GM18868 (cell line): ENCODE measurements at regions not wholly inside any gene's neighbourhood (a gene's known extent, or its start where the extent isn't known, plus 50 kb on each side); places are given as distances from the start of the nearest gene placed in this dataset.
A peak's percentile ranks its signal among the peaks of the same experiment; 100 is the strongest.

Experiments used
- ATAC-seq: cut with Tn5 transposase; IDR thresholded peaks from one replicate; pipeline ENCODE4 v1.9.1; 2021; ENCODE audit warnings: mild to moderate bottlenecking, moderate library complexity; ENCODE audit not compliant: unreplicated experiment

DNA sequence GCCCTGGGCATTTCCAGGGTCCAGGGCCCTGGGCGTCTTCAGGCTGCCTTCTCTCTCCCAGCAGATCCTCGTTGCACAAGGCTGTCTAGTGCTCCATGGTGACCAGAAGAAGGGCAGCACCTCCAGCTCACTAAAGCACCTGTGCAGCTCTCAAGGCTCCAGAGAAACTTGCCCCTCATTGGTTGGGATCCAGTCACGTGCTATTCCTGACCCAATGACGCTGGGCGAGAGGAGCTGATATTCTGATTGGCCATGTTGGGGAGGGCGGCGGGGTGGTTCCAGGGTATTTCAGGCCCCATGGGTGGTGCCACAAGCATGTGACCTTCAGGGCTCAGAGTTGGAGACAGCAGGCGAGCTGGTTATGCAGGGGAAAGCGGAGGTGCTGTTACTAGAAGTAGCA, 309.1 kb downstream of the TOX3 start:
- no peak for ATAC-seq

- no peak for ATAC-seq
Measured at GRCh38 chr16:52235186-52235585, 311.8 kb downstream of the TOX3 start.

- no peak for ATAC-seq
Measured at GRCh38 chr16:52234626-52235025, 312.3 kb downstream of the TOX3 start.

GRCh38 chr16:52229471-52229870, 317.5 kb downstream of the TOX3 start:
- no peak for ATAC-seq

- no peak for ATAC-seq
Measured at GRCh38 chr16:52227851-52228250, 319.1 kb downstream of the TOX3 start.

DNA sequence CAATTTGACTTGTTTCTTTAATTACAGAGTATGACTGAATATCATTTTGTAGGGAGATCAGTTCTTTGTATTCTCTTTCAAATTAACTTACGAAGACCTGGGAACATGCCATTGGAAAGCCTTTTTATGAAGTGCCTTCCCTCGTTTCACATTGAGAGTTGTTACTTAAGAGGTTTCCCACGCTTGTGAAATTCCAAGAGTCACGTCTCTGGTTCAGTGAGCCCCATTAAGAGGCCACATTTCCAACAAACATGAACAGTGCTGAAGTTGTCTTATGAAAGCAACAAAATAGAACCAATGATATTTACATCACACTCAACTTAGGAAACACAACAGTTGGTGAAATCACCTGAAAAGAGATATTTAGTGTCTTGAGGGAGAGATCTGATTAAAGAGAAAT, 334.1 kb downstream of the TOX3 start:
- ATAC-seq: no peak

GRCh38 chr16:52209227-52209626, 337.7 kb downstream of the TOX3 start:
- no peak for ATAC-seq

DNA sequence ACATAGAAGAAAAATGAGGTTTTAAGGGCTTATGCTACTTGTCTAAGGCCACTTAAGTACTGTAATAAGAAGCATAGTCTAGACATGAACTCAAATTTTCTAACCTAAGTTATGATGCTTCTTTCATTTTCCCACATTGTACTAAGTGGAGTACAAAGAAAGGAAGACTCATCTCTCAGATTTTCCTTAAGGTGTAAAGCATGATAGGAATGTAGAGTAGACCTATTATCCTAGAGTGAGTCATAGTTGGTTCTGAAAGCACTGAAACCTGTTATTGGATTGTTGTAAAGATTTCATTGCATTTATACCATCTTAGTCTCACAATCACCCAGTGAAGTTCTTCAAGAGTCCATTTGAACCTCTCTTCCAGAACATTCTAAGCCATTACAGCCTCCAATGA, 343.8 kb downstream of the TOX3 start:
- ATAC-seq: no peak

- ATAC-seq: no peak
Measured at GRCh38 chr16:52193441-52193840, 353.5 kb downstream of the TOX3 start.

DNA sequence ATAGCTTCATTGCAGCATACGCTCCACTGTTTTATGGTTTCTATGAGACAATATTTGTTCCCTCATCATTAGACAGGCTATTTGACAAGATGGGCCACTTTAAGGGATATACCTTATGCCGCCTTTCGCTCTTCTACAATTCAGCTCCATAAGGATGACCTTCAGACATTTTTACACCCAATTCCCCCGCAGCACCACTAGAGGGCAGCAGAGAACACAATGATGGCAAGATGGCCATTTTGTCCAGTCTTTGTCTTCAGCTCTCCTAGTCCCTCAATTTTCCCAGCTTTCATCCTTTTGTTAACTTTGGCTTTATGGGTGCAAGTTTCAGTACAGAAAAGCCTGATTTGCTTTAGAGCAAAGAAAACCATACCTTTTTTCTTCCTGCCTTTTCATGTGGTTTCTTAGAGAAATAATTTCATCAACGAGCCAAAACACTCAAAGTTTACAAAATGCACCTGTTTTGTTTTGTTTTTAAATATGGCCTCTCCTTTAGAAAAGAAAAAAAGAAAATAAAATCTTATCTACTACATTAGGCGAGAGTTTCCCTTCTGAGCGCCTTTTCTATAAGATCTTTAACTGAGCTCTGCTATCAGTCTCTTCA, 355.3 kb downstream of the TOX3 start:
- peak; percentile 77 for ATAC-seq

DNA sequence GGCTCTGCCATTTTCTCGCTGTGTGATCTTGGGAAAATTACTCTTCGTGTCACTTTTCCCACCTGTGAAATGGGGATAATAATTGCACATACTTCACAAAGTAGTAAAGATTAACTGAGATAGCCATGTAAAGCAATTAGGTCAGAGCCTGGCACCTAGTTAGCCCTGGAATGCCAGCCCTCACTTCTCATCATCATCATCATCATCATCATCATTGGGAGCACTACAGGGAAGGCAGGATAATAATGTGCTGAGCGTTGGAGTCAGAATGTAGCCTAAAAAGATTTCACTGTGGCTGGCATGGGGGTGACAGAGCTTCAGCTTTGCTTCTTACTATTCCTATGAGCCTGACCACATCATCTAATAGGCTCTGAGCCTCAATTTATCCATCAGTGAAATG, 362.6 kb downstream of the TOX3 start:
- ATAC-seq: no peak

DNA sequence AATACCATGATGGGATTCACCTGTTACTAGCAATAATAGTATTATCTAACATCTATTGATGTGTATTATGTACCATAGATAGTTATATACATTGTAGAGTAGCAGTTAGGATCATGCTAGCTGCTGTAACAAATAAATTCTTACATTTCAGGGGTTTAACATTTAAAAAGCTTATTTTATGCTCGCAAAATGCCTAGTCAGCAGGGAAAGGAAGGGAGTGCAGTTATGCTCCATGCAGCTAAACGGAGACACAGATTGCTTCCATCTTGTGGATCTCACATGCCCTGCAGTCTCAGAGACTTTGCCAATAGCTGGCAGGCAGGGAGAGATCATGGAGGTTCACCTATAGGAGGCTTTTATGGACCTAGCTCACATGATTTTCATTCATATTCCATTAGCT, 364.1 kb downstream of the TOX3 start:
- no peak for ATAC-seq

DNA sequence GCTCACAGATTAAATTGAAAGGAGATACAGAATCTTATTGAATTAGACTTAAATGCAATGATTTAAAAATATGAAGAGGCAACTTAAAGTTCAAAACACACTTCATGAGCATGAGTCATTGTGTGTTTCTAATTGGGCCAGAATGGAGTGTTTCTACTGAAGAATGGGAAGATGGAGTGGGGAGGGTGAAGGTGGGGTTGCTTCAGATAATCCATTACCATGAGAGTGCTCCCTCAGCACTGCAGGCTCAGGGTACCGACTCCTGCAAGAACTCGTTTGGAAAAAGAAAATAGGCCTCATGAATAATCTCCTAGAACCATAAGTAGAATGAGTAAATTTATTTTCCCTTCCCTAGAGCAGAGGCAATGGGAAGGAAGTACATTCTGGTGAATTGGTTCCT, 372.8 kb downstream of the TOX3 start:
- ATAC-seq: no peak

DNA sequence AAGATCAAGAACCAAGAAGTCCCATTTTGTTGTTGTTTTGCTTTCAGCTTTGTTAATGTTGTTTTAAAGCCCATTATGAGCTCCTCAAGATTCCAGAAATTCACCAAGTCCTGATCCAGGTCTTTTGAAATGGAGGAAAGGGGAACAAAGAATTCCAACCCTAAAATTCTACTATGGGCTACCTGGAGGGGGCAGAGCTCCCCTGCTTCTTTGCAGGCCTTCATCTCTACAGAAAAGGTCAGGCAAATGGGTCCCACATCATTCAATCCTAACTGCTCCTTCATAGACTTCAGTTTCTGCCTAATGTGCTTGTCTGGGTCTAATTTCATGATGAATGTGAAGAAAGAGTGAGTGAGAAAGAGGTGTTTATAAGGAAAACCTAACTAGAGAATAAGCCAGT, 375.5 kb downstream of the TOX3 start:
- no peak for ATAC-seq

DNA sequence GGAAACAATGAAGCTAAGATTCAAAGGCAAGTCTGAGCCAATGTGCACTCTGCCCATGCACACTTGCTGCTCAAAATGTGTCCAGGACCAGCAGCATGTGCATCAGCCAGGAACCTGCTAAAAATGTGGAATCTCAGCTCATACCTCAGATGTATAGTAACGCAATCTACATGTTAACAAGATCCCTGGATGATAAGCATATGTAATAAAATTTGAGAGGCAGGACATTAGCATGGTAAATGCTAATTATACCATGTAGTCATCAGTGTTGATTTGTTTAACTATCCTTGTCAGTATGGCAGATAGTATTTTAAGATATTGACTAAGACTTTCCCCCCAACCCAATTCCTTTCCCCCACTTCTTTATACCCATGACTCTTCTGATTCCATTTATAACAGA, 379.6 kb downstream of the TOX3 start:
- no peak for ATAC-seq

DNA sequence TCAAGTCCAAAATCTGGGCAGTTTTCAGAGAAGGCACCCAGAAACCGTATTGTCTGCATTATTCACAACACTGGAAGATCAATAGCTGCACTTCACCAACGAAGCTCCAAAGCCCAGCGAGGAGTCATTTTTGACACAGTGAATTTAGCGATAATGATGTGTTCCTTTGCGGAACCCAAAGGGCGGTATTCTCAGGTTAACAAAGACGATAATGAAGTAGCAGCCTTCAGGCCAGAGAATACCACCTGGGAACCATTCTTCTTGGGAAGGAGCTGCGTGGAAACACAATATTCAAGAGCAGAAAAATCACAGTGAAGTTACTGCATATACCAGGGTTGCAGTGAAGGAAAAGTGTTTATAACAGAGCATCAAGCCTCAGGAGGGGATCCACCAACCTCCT, 381.0 kb downstream of the TOX3 start:
- no peak for ATAC-seq

- no peak for ATAC-seq
Measured at GRCh38 chr16:52149003-52149402, 397.9 kb downstream of the TOX3 start.

DNA sequence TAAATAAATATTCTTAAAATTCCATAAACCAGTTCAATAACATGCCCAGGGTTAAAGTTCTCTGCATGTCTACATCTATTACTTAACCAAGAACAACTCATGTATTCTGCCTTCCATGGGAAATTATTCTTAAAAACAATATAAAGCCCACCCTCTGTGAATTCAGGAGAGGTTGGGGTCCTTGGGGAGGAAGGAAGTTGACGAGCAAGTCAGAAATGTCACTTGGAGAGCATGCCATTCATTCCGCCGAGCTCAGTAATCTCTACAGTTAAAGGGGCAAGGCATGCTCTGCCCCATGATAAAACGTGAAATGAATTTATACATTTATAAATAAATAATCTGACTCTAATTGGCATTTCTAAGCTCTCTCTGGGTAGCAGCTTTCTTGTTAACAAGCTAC, 405.1 kb downstream of the TOX3 start:
- no peak for ATAC-seq

DNA sequence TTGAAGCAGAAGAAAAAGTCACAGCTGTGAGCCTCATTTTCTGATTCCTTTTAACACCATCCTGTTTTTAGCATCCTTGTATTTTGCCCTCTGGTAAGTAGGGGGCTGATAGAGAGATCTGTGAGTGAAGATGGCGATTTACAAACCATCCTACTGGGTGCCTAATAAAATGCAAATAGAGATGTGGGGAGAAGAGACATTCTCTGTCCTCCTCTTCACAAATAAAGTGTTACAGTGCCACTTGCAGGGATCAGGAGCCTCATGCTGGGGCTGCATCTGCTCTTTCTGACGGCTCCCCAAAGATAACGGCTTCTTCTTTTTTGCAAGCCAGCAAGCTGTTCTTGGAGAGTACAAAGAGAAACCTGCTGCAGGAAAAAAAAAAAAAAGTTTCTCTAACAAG, 418.6 kb downstream of the TOX3 start:
- no peak for ATAC-seq

DNA sequence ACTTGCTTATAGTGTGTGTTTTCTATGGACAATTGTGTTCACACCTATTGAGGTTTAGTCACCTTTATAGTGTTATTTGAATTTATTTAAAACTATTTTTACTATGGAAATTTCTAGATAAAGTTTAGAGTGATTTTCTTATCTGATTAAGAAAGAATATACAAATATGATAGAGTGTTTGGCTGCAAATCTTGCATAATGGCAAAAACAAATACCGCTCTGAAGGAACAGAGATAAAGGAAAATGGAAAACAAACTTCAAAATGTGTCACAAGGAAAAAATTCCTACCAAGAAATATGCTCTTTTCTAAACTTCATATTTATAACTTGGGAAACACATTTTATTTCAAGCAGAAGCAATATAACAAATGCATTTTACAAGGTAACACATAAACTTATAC, 423.1 kb downstream of the TOX3 start:
- no peak for ATAC-seq

DNA sequence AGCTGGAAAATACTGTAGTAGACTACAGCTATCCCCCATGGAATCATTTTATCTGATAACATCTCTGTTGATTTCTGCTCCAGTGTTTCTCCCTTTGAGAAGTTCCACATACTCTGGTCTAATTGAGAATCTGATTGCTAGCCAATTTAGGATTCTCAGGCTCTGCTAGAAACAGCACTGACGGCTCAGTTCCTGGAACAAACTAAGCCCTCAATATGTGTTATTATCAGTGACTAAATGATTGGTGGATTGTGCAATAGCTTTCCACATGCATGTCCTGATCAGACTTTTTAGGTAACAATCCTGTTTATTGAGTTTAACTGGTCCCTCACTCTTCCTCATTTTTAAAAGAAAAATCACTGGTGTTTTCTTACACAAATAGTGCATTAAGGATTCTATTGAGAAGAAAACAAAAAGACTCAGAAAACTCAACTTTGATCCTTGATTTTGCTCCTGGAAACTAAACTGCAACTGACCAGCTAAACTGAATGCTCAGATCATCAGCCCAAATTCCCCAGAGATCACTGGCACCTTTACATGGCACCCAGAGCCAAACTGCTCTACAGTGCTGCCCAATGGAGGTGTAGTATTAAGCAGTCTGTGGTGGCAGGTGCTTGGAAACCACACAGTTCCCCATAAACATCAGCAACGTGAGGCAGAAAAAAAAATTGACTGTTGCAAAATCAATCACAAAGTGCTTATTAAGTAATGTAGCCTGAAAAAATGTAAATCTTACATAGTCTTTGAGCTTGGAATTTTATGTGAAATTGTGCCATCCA, 423.7 kb downstream of the TOX3 start:
- ATAC-seq: no peak

DNA sequence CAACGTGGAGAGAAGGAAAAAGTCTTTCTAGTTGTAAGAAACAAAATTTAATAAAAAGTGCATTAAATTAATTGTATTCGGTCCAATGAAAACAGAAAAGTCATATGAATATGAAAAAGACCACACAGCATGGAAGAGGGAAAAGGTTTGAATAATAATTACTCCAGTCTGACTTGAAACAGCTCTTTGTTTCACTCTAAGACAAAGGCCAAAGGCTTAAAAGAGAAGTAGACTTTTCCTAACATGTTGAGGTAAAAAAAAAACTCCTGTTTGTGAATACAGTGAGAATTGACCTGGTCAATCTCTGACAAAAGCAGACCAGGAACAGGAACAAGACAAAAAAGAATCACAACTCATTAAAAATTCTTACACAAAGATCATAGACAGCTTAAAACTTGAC, 429.8 kb downstream of the TOX3 start:
- ATAC-seq: no peak

DNA sequence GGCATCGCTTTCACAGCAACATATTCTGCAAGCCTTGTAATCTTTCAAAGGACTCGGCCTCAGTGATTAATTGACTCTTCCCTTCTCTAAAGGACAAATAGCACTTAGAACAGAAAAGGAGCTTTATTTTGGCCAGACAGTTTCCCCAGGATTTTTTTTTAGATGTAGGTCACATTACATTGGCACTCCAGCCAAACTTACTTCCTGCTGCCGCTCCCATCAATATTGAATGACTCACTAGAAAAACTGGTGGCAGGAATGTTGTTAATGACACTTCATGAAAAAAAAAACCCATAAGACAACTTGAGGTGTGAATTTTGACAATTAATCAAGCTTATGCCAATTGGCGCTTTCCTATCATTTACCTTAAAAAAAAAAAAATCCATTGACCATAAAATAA, 432.6 kb downstream of the TOX3 start:
- no peak for ATAC-seq
